CD4-positive, alpha-beta T cell treated with Interleukin-10 for 1 hour (primary cell): ENCODE measurements at regions not wholly inside any gene's neighbourhood (a gene's known extent, or its start where the extent isn't known, plus 50 kb on each side); places are given as distances from the start of the nearest gene placed in this dataset.
"Not testable (repeated sequence)": the region's sequence is repeated elsewhere in the genome, so short reads cannot be mapped to it uniquely, and the experiment has no call there.

Source experiments
- DNase-seq: peaks from one replicate; pipeline ENCODE4 v3.0.0-alpha.2; 2020

- DNase-seq, result no peak
Measured at GRCh38 chr12:126400831-126401230, 1335.6 kb downstream of the AACS start.

DNA sequence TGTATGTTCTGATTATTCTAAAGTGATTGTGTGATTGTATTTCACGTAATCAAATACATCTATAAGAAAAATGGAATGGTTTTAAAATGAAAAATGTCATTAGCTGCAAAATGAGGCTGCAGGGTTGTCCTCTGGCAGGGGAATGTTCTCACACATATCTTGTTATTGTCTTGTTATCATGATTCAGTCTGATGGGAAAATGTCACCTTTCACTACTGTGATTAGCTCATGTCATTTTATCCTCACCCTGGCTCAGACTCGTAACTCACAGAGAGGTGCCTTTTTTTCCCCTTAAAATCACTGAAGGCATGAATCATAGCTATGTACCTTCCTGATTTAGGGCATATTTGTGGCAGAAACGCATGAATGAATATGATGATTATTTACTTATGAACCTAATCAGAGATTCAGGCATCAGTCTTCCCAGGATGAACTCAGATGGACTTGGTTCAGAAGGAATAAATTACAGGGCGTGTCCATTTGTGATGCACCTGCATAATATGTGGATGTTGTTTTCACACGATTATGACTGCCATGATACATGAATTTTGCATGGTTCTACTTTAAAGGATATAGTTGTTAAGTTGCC is 1339.2 kb downstream of the AACS start:
- DNase-seq, result no peak

- no peak for DNase-seq
Measured at GRCh38 chr12:126418400-126418799, 1353.2 kb downstream of the AACS start.

DNA sequence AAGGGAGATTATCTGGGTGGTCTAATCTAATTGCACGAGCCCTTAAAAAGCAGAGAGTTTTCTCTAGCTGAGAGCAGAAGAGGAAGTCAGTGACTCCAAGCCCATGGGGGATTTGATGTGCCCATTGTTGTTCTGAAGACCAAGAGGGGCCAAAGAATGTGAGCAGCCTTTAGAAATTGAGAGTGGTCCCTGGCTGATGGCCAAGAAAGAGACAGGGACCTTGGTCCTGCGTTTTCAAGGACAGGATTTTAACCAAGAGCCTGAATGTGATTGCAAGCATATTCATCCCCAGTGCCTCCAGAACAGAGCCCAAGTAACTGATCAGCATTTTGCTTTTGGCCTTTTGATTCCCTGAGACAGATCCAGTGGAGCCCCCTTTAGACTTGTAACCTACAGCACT is 1353.9 kb downstream of the AACS start:
- no peak for DNase-seq

- no peak for DNase-seq
Measured at GRCh38 chr12:126424696-126425095, 1359.5 kb downstream of the AACS start.

GRCh38 chr12:126425264-126425663 is 1360.0 kb downstream of the AACS start:
- no peak for DNase-seq

GRCh38 chr12:126428769-126429168 is 1363.5 kb downstream of the AACS start:
- DNase-seq, result no peak

DNA sequence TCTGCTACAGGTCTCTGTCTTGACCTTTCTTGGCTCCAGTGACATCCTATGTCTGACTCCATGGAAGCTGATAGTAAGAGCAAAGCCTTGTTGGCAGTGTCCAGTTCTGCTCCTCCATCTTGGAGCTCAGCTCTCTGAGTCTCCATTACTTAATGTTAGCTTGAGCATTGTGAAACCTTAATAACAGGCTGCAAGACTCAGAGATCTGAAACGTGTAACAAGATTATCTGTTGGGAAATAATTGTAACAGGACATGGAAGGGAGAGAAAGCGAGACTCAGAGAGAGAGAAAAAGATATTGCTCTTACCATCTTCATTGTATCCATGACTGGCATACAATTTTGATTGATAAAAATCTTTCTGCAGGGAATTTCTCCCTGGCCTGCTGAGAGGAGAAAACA is 1365.7 kb downstream of the AACS start:
- no peak for DNase-seq

GRCh38 chr12:126431767-126432166 is 1366.5 kb downstream of the AACS start:
- DNase-seq, result no peak

- no peak for DNase-seq
Measured at GRCh38 chr12:126432780-126433179, 1367.5 kb downstream of the AACS start.

- no peak for DNase-seq
Measured at GRCh38 chr12:126434412-126434985, 1369.3 kb downstream of the AACS start.

DNA sequence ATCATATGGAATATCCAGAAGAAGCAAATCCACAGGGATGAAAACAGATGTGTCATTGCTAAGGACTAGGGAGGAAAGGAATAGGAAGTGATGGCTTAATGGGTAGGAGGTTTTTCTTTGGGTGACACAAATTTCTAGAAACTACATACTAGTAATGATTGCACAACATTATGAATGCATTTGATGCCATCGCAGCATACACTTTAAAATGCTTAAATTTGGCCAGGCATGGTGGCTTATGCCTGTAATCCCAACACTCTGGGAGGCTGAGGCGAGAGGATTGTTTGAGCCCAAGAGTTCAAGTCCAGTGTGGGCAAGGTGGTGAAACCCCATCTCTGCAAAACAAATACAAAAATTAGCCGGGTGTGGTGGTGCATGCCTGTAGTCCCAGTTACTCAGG is 1370.8 kb downstream of the AACS start:
- DNase-seq, result no peak

- DNase-seq, result no peak
Measured at GRCh38 chr12:126437934-126438333, 1372.7 kb downstream of the AACS start.

- no peak for DNase-seq
Measured at GRCh38 chr12:126443977-126444376, 1378.7 kb downstream of the AACS start.

- no peak for DNase-seq
Measured at GRCh38 chr12:126447346-126447745, 1382.1 kb downstream of the AACS start.

- no peak for DNase-seq
Measured at GRCh38 chr12:126451809-126452208, 1386.6 kb downstream of the AACS start.

GRCh38 chr12:126452686-126453085 is 1387.5 kb downstream of the AACS start:
- not testable (repeated sequence) for DNase-seq

DNA sequence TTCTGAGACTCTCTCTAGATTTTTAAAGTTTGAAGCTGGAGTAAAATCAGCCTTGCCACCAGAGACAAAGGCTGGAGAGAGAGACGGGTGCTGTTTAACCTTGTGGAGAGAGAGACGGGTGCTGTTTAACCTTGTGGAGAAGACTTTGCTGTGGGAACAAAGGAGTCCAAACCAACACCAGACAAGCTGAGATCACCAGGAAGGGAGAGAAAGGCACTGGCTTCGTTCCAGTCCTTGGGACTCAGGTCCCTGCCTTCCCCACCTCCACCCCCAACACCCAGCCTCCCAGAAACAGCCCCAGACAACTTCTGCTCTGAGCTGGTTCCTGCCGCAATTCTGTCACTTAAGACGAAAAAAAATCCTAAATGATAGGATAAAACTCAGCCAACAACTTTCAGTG is 1389.3 kb downstream of the AACS start:
- no peak for DNase-seq

DNA sequence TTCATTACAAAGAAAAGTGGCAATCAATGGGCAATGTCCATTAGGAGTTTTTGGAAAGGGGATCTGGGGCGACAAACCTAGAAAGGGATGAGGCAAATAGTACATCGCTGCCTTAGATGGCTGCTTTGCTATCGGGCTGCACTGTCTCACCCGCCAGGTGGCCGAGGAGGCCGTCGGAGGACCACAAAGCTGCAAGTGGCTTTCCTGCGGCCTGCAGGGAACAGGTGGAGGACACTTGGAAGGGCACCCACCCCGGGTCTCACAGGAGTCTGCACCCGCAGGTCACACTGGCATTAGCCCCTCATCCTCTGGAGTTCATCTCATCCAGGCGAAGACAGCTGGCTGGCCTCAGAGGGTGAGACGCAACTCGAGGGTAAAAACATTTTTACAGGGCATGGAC is 1392.5 kb downstream of the AACS start:
- DNase-seq, result no peak

DNA sequence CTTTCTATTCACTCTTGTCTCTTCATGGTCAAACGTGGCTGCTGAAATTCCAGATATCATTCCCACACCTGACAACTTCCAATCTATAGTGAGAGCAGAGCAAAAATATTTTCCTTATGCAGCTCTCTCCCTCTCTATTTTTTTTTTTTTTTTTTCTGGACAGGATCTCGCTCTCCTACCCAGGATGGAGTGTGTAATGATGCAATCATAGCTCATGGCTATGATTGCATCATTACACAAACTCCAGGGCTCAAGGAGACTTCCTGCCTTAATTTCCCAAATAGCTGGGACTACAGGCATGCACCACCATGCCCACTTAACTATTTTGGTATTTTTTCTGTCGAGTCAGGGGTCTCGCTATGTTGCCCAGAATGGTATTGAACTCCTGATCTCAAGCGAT is 1398.9 kb downstream of the AACS start:
- no peak for DNase-seq

GRCh38 chr12:126469211-126469610 is 1404.0 kb downstream of the AACS start:
- no peak for DNase-seq

- no peak for DNase-seq
Measured at GRCh38 chr12:126474703-126475102, 1409.5 kb downstream of the AACS start.

GRCh38 chr12:126480451-126480850 is 1415.2 kb downstream of the AACS start:
- no peak for DNase-seq

GRCh38 chr12:126481688-126482087 is 1416.5 kb downstream of the AACS start:
- DNase-seq, result no peak

DNA sequence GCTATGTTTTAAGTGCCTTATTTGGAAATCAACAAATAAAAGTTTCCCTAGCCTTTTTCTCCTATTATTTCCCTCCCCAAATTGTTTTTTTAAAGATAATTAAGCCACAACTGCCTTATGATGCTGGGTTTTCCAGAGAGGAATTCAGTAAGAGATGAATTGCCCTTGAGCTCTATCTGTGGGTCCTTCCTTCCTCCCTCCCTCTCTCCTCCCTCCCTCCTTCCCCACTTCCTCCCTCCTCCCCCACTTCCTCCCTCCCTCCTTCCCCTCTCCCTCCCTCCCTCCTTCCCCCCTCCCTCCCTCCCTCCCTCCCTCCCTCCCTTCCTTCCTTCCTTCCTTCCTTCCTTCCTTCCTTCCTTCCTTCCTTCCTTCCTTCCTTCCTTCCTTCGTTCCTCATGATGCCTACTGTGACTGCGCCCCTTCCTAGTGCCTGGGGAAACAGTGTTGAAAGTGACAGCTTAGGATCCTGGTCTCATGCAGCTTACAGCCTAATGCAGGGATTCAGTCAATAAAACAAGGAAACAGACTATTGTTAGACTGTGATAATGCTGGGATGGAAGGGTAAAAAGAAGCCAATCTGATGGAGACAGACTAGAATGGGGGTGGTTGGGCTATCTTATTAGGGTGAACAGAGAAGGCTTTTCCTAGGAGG is 1417.1 kb downstream of the AACS start:
- DNase-seq, result no peak
